Stimulated activated CD4-positive, alpha-beta T cell treated with anti-CD3 and anti-CD28 coated beads, Interleukin-2, amount 100 ng/mL, for 4 hours (primary cell): ENCODE measurements at regions not wholly inside any gene's neighbourhood (a gene's known extent, or its start where the extent isn't known, plus 50 kb on each side); places are given as distances from the start of the nearest gene placed in this dataset.
"Not testable (repeated sequence)": the region's sequence is repeated elsewhere in the genome, so short reads cannot be mapped to it uniquely, and the experiment has no call there.

Experiments
- DNase-seq: peaks from one replicate; pipeline ENCODE4 v3.0.0-alpha.2; 2020; ENCODE audit warnings: low read depth

DNA sequence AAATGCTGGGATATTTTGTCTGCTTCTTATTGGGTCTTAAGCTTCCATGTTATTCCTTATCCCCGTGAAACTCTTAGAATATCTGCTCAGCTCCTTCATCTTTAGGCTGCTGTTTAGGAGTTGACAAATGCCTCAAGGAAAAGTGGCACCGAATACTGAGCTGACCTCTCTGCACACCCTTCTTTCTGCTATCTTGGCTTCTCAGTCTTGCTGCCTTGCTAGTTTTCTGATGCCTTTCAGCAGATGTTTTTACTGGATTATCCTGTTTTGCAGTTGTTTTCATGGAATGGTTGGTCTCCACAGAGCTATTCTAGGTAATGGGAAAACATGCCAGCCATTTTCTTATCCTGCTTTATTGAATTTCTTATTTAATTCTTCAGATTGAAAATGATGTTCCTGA, 86.3 kb downstream of the GYPE start:
- no peak for DNase-seq

GRCh38 chr4:143817866-143818265, 87.5 kb downstream of the GYPE start:
- not testable (repeated sequence) for DNase-seq

DNA sequence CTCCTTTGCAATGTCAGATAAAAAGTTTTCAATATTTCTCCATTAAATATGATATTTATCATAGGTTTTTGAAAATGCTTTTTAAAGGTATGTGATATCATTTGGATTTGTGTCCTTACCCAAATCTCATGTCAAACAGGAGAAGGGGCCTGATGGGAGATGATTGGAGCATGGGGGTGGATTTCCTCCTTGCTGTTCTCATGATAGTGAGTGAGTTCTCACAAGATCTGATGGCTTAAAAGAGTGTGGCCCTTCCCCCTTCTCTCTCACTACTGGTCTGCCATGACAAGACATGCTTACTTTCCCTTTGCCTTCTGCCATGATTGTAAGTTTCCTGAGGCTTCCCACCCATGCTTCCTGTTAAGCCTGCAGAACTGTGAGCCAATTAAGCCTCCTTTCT, 90.0 kb downstream of the GYPE start:
- DNase-seq, result not testable (repeated sequence)

DNA sequence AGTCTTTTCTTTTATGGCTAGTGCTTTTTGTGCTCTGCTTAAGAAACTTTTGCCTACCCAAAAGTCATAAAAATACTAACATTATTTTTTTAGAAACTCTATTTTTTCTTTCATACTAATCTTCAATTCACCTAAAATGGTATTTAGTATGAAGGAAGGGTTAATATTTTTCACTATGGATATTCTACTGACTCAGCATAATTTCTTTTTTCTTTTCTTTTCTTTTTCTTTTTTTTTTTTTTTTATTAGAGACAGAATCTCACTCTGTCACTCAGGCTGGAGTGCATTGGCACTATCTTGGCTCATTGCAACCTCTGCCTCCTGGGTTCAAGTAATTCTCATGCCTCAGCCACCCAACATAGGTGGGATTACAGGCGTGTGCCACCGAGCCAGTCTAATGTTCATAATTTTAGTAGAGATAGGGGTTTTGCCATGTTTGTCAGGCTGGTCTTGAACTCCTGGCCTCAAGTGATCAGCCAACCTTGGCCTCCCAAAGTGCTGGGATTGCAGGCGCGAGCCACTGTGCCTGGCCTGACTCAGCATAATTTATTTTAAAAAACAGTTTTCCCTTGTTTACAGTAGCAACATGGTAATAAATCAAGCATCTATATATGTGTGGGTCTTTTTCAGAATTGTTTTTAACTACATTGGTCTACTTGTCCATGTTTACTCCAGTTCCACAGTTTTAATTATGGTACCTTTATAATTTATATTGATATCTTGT, 91.8 kb downstream of the GYPE start:
- not testable (repeated sequence) for DNase-seq

- DNase-seq, result not testable (repeated sequence)
These were observed 91.2 kb upstream of the FREM3 start for GRCh38 chr4:143791693-143792092.

GRCh38 chr4:143790425-143790824, 90.0 kb upstream of the FREM3 start:
- DNase-seq, result not testable (repeated sequence)

GRCh38 chr4:143789618-143790017, 89.1 kb upstream of the FREM3 start:
- not testable (repeated sequence) for DNase-seq

GRCh38 chr4:143784567-143784966, 84.1 kb upstream of the FREM3 start:
- DNase-seq, result no peak

DNA sequence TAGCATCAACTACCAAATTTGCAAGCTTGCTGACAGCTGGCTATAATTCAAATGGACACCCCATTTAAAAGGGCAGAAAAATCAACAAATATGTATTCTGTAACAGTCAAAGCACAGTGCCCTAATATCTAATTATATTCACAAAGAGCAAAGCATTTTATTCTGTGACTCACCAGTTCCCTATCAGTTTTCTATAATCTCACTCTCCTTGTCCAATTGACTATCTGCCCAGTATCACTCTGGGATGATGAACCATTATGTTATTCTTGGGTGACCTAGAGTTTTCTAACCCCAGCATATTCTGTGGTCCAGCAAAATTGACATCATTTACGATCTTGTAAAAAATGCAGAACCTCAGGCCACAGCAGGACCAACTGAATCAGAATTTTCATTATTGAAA, 82.0 kb upstream of the FREM3 start:
- no peak for DNase-seq

GRCh38 chr4:143773998-143774895, 73.8 kb upstream of the FREM3 start:
- DNase-seq, result peak; percentile 9

DNA sequence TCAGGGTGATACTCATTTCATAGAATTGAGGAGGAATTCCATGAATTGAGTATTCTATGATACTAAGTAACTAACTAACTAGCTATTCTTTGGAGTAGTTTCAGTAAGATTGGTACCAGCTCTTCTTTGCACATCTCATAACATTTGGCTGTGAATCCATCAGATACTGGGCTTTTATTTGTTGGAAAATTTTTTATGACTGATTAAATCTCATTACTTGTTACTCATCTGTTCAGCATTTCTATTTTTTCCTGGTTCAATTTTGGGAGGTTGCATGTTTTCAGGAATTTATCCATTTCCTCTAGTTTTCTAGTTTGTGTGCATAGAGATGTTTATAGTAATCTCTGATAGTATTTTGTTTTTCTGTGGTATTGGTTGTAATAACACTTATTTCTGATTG, 70.8 kb upstream of the FREM3 start:
- DNase-seq, result no peak

- no peak for DNase-seq
These were observed 67.6 kb upstream of the FREM3 start for GRCh38 chr4:143768007-143768591.

DNA sequence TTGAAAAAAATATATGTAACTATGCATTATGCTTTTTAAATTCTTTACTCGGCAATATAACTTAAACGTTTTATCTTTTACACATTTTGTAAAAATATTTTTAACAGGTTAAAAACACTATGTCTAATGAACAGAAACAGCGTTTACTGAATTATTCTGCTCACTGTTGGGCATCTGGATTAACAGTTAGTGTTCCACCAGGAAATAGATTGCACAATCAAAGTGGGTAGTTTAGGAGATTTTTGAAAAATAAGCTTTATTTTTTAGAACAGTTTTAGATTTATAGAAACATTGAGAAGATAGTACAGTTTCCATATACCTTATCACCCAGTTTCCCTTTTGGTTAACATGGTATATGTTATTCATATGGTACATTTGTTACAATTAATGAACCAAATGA, 63.1 kb upstream of the FREM3 start:
- DNase-seq, result no peak

DNA sequence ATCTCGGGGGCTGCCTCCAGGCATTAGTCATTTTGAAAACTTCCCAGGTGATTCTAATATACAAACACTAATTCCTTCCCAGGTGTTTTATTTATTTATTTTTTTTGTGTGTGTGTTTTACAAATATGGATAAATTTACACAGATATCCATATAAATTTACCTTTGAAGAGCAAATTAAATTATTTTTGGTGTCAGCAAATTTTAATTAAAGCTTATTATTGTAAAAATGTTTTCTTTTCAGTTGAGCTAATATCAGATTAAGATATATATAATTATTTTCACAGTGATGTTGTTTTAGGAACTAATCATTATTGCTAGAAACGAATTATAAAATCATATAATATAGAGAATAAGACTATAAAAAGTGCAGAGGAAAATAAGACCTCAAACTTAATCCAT, 62.0 kb upstream of the FREM3 start:
- DNase-seq, result no peak
